Activated CD8-positive, alpha-beta T cell treated with anti-CD3 and anti-CD28 coated beads for 36 hours (primary cell): ENCODE measurements at regions not wholly inside any gene's neighbourhood (a gene's known extent, or its start where the extent isn't known, plus 50 kb on each side); places are given as distances from the start of the nearest gene placed in this dataset.

Experiments used
- ATAC-seq: fragments of 200-7000 bp; cut with Tn5 transposase; one replicate; pipeline ENCODE4 v1.10.0; 2021; ENCODE audit warnings: mild to moderate bottlenecking, moderate library complexity
- CTCF ChIA-PET: fragments of 350-600 bp; sonication (Branson Sonifier 250); formaldehyde crosslinking; loops from one replicate; lab custom pipeline; 2021; ENCODE audit warnings: antibody characterized with exemption; lab: Charles Lee
- POLR2A ChIA-PET: fragments of 350-600 bp; sonication (Branson Sonifier 250); formaldehyde crosslinking; loops from one replicate; lab custom pipeline; 2021; ENCODE audit warnings: antibody characterized with exemption; lab: Charles Lee
- DNase-seq: peaks from one replicate; pipeline ENCODE4 v3.0.0-alpha.2; 2020
- H3K27ac Mint-ChIP-seq: one replicate; pipeline ENCODE4 v1.8.0; 2021; ENCODE audit warnings: mild to moderate bottlenecking, mixed read lengths
- H3K27me3 Mint-ChIP-seq: one replicate; pipeline ENCODE4 v1.8.0; 2021; ENCODE audit warnings: mixed read lengths
- H3K36me3 Mint-ChIP-seq: one replicate; pipeline ENCODE4 v1.8.0; 2021; ENCODE audit warnings: low read depth, mixed read lengths
- H3K4me1 Mint-ChIP-seq: one replicate; pipeline ENCODE4 v1.8.0; 2021; ENCODE audit warnings: low read depth, mixed read lengths
- H3K4me3 Mint-ChIP-seq: one replicate; pipeline ENCODE4 v1.8.0; 2021; ENCODE audit warnings: mild to moderate bottlenecking, moderate library complexity, mixed read lengths
- H3K9me3 Mint-ChIP-seq: one replicate; pipeline ENCODE4 v1.8.0; 2021; ENCODE audit warnings: mixed read lengths
- CTCF ChIP-seq: fragments of 200-600 bp; IDR thresholded peaks from one replicate; pipeline ENCODE4 v1.8.0; 2022; ENCODE audit warnings: antibody characterized with exemption, mild to moderate bottlenecking
- intact Hi-C: fragments of 100-400 bp; cut with micrococcal nuclease; formaldehyde crosslinking; loops from one replicate; pipeline ENCODE4 v1.10.0; 2022

DNA sequence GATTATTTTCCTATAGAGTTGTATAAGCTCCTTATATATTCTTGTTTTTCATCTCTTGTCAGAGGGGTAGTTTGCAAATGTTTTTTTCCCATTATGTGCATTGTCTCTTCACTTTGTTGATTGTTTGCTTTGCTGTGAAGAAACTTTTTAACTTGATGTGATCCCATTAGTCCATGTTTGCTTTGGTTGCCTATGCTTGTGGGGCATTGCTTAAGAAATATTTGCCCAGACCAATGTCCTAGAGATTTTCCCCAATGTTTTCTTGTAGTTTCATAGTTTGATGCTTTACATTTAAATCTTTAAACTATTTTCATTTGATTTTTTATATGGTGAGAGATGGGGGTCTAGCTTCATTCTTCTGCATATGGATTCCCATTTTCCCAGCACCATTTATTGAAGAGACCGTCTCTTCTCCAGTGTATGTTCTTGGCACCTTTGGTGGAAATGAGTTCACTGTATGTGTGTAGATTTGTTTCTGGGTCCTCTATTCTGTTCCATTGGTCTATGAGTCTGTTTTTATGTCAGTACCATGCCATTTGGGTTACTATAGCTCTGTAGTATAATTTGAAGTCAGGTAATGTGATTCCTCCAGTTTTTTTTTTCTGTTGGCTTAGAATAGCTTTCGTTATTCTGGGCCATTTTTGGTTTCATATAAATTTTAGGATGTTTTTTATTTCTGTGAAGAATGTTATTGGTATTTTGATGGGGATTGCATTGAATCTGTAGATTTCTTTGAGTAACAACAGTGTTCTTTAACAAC lies 165.8 kb downstream of the ABCA8 start:
- CTCF ChIA-PET: no interaction called here
- Mint-ChIP-seq H3K27me3 (peaks cover 13% of the 10 kb centered on the region), H3K4me3 (no peak overlapping the region), H3K9me3 (no peaks in the 10 kb centered on the region), H3K4me1 (no peaks in the 10 kb centered on the region), H3K27ac (no peak overlapping the region), H3K36me3 (no peaks in the 10 kb centered on the region)
- TF ChIP-seq CTCF: no peak
- intact Hi-C loops: no loop called here
- POLR2A ChIA-PET: no interaction called here
- no peak for DNase-seq
- ATAC-seq: no peak

- Mint-ChIP-seq H3K27ac (no peak overlapping the region), H3K27me3 (peaks cover 15% of the 10 kb centered on the region), H3K4me3 (no peak overlapping the region), H3K4me1 (no peaks in the 10 kb centered on the region), H3K36me3 (no peaks in the 10 kb centered on the region), H3K9me3 (no peaks in the 10 kb centered on the region)
- ATAC-seq (no peak), DNase-seq (no peak)
- intact Hi-C loops: no loop called here
- CTCF ChIA-PET: interaction anchor here (1.0 kb wide), 1 partner anchor 461 kb away, joined by 3 read pairs; no protein-coding TSS in a partner anchor
- no peak for TF ChIP-seq CTCF
- POLR2A ChIA-PET: no interaction called here
These were observed 169.4 kb downstream of the ABCA8 start for GRCh38 chr17:68785565-68786486.

GRCh38 chr17:68784431-68784830 lies 170.8 kb downstream of the ABCA8 start:
- DNase-seq: no peak
- Mint-ChIP-seq H3K4me3 (no peak overlapping the region), H3K4me1 (no peaks in the 10 kb centered on the region), H3K36me3 (no peaks in the 10 kb centered on the region), H3K27me3 (peaks cover 13% of the 10 kb centered on the region), H3K27ac (no peak overlapping the region), H3K9me3 (no peaks in the 10 kb centered on the region)
- ChIA-PET CTCF (interaction anchor here (1.0 kb wide), 1 partner anchor 10 kb away, joined by 4 read pairs; no protein-coding TSS in a partner anchor), POLR2A (no interaction called here)
- intact Hi-C loops: no loop called here
- ATAC-seq: no peak
- no peak for TF ChIP-seq CTCF

DNA sequence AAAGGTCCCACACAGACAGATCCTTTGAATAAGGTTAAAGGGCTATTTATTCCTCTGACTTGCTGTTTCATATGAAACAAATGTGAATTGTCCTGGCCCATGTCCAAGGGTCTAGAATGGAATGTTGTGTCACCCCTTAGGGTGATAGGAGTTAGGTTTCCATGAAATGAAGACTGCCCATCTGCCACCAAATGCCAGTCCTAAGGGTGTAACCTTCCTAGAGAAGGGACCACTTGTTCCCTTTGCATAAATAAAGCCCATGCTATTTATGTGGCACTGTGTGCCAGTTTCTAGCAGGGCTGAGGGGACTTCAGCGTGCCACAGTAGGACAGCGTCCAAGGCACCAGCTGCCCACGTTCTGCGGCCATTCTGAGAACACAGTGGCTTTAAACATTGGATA lies 171.3 kb downstream of the ABCA8 start:
- TF ChIP-seq CTCF: no peak
- DNase-seq (no peak), ATAC-seq (no peak)
- no peaks in the 10 kb centered on the region for H3K36me3 Mint-ChIP-seq
- intact Hi-C loops: no loop called here
- peaks cover 13% of the 10 kb centered on the region for H3K27me3 Mint-ChIP-seq
- CTCF ChIA-PET: no interaction called here
- no peak overlapping the region for H3K27ac Mint-ChIP-seq
- no peaks in the 10 kb centered on the region for H3K4me1 Mint-ChIP-seq
- H3K4me3 Mint-ChIP-seq: no peak overlapping the region
- H3K9me3 Mint-ChIP-seq: no peaks in the 10 kb centered on the region
- POLR2A ChIA-PET: no interaction called here

- H3K36me3 Mint-ChIP-seq: no peaks in the 10 kb centered on the region
- intact Hi-C loops: no loop called here
- ChIA-PET POLR2A (no interaction called here), CTCF (interaction anchor here (0.6 kb wide), 1 partner anchor 16 kb away, joined by 3 read pairs; no protein-coding TSS in a partner anchor)
- no peak overlapping the region for H3K27ac Mint-ChIP-seq
- peaks cover 7% of the 10 kb centered on the region for H3K27me3 Mint-ChIP-seq
- H3K4me1 Mint-ChIP-seq: no peaks in the 10 kb centered on the region
- ATAC-seq: no peak
- H3K4me3 Mint-ChIP-seq: no peak overlapping the region
- no peaks in the 10 kb centered on the region for H3K9me3 Mint-ChIP-seq
- DNase-seq: no peak
- no peak for TF ChIP-seq CTCF
These were observed 172.4 kb downstream of the ABCA8 start for GRCh38 chr17:68782789-68783188.
